LHCN-M2 (cell line): ENCODE measurements at regions not wholly inside any gene's neighbourhood (a gene's known extent, or its start where the extent isn't known, plus 50 kb on each side); places are given as distances from the start of the nearest gene placed in this dataset.
"Not testable (repeated sequence)": the region's sequence is repeated elsewhere in the genome, so short reads cannot be mapped to it uniquely, and the experiment has no call there.

ENCODE experiments used
- DNase-seq: peaks from one replicate; pipeline ENCODE4 v3.0.0-alpha.2; 2012; ENCODE audit warnings: low read depth

DNA sequence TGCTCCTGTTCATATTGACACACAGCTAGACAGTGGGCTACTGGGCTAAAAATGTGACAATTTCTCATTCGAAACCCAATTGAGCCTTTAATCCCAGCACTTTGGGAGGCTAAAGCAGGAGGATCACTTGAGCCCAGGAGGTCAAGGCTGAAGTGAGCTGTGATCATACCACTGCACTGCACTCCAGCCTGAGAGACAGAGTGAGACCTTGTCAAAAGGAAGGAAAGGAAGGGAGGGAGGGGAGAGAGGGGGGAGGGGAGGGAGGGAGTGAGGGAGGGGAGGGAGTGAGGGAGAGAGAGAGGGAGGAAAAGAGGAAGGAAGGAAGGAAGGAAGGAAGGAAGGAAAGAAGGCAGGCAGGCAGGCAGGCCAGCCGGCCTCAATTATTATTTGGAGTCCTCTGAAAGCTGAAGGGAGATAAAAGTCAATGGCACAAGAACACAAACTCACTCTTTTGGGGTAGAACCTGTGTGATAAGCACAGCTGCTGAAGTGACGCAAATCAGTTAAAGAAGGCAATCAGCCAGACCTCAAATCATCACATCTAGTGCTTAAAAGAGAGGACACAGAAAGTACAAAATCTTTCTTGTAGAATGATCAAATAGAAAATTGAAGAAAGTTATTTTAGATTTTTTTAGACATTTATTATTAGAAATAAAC lies 98.1 kb downstream of the CCDC71L start:
- DNase-seq: no peak

DNA sequence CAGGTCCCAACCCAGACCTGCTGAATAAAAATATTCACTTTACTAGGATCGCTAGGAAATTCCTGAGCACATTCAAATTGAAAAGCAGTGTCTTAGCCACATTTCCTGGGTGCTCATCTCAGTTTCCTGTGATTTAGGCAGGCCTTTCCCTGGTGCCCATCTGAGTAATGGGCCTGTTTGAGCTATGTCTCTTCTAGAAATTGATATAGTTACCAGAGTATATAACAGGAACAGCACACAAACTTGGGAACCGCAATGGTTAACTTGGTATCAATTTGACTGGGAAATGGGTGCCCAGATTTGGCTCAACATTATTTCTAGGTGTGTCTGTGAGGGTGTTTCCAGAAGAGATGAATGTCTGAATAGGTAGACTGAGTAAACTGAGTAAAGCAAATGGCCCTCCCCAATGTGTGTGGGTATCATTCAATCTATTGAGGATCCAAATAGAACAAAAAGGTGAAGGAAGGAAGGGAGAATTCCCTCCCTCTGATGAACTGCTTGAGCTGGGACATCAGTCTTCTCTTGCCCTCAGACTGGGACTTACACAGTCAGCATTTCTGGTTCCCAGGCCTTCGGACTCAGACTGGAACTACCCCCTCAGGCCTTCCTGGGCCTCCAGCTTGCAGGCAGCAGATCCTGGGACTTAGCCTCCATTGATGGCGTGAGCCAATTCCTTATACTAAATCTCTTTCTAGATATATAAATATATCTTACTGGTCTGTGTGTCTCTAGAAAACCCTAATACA lies 99.1 kb downstream of the CCDC71L start:
- DNase-seq: no peak

DNA sequence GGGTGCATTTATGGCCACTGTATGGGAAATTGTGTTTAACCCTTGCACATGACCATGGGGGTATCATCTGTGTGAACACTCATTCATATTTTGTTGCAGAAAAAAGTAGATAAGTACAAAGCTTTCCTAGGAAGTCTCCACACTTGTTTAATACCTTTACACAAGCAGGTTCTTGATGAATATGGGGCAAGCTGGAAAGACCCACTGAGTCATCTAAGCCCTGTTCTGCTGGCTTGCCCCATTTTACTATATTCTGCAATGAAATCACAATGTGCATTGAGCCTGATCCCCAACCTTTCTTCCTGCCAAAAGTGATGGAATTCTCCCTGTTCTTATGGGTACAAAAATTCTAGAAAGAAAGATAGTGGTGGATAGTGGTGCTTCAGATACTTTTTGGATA lies 99.8 kb downstream of the CCDC71L start:
- DNase-seq: no peak

DNA sequence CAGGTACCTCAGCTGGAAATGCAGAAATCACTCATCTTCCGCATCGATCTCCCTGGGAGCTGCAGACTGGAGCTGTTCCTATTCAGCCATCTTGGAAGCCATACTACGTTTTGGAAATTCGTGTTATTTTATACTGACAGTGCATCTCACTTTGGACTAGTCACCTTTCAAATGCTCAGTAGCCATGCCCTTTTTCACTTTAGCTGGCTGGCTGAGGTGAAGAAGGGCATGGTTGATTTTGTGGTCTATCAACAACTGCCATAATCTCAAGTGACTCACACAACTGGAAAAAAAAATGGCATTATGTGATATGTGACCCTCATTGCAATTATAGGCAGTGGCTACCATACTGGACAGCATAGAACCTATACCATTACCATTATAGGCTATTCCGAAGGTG lies 100.5 kb downstream of the CCDC71L start:
- no peak for DNase-seq

DNA sequence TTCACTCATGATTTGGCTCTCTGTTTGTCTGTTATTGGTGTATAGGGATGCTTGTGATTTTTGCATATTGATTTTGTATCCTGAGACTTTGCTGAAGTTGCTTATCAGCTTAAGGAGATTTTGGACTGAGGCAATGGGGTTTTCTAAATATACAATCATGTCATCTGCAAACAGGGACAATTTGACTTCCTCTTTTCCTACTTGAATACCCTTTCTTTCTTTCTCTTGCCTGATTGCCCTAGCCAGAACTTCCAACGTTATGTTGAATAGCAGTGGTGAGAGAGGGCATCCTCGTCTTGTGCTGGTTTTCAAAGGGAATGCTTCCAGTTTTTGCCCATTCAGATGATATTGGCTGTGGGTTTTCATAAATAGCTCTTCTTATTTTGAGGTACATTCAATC lies 104.7 kb downstream of the CCDC71L start:
- DNase-seq: not testable (repeated sequence)

DNA sequence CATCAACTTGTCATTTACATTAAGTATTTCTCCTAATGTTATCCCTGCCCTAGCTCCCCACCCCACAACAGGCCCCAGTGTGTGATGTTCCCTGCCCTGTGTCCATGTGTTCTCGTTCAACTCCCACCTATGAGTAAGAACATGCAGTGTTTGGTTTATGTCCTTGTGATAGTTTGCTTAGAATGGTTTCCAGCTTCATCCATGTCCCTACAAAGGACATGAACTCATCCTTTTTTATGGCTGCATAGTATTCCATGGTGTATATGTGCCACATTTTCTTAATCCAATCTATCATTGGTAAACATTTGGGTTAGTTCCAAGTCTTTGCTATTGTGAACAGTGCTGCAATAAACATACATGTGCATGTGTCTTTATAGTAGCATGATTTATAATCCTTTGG lies 106.3 kb downstream of the CCDC71L start:
- not testable (repeated sequence) for DNase-seq

DNA sequence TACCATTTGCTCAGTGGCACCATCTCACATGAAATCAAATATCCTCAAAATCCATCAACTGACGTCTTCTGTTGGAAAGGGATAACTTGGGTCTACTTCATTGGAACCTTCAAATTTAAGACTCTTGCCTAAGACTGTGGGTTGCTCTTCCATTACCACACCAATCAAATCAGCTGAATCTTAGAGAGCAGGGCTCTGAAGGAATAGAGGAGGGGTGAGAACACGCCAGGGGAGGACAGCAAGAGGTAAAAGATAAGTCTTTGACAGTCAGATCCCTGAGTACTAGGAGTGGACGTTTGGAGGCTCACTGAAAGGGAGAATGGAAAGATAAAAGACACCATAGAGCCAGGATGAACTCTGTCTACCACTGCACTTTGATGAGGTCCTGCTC lies 107.5 kb downstream of the CCDC71L start:
- DNase-seq: no peak

DNA sequence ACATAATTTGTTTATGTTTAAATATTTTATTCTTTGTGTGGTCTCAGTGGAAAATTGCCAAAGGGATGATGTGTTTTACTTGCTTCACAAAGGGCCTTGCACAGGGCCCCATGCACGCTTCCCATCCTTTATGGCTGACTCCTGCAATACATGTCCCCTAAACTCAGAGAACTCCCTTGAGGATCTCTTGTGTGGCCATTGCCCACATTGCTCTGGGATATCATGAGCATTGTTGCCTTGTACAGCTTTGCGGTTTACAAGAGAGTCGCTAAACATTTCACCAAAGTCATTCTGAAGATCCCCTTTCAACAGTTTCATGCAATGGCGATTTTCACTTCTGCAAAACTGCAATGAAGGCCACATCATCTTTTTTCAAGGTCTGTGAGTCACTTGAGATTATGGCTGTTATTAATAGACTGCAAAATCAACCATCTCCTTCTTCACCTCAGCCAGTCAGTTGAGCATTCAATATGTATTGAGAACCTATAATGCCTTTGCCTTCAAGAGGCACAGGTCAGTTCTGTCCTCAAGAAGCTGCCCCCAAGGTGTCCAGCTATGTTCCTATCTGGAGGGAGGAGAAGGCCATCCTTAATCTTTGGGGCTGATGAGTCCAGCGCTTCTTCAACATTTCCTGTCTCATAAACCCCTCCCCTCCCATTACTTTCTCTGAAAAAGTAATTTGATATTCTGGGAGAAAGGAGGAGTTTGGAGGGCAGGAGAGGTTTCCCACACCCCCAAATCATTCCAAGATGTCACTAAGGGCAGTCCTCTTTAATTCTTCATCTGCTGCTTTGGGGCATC lies 108.1 kb downstream of the CCDC71L start:
- no peak for DNase-seq

DNA sequence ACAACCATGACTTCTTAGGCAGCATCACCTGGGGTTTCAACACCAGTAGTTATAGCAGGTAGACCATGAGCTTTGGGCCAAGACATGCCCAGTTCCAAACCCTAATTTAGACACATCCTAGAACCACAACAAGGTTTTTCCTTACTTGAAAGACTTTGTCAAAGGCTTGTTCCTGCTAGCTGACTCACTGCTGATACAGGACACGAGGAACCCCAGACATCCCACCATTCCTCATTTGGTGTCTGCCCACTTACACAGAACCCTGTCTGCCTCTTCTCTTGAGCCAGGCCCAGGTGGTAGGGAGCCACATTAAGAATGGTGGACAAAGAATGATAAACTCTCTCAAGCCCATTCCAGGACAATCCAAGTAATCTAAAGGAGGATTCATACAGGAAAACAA lies 109.0 kb downstream of the CCDC71L start:
- DNase-seq: no peak

DNA sequence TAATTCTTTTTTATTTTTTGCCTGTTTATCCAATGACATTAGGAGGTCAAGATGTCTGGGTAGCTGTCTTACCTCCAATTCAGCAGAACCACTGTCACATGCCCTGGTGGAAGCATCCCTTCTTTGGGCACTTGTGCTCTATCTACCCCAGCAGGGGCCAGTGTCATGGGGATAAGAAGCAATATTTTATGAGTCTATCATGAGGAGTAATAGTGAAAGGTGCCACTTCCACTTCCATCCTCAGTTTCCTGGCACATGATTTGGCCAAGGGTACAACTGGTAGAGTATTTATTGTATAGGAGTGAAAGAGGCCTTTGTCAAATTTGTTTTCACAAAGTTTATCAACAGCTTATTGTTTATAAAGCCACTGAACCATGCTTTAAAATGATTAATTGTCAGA lies 112.5 kb downstream of the CCDC71L start:
- DNase-seq: no peak

DNA sequence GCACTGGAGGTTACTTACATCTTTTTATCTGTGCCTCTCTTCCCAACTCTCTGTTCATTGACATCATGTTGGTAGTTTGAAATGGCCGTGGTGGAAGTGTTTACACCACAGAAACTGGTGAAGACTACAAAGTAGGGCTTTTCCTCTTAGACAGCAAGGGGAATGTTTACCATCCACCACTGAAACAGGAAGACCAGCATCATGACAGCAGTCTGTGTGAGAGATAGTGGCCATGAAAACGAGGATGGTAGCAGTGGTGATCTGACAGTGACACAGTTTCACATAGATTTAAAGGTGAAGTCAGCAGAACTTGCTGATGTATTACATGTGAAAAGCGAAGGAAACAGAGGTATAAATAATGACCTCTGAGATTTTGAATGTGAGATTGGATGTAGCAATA lies 115.7 kb downstream of the CCDC71L start:
- no peak for DNase-seq

DNA sequence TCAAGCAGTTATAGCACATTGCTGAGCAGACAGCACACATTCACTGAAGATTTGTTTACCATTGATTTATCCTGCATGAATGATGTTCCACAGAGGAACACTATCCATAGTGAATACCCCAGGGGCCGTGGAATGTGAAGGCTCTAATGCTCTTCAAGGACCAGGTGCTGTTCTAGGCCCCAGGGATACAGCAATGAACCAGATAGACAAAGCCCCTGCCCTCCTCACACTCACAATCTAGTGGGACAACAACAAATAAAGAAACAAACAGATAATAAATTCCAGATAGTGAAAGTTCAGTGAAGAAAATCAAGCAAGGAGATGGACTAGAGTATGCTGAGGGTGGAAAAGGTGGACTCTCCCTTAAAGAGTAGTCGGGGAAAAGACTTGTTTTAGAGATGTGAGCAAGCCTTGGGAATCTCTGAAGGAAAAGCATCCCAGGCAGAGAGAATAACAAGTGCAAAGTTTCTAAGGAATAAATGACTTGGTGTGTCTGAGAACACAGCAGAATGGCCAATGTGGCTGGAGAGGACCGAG lies 117.7 kb downstream of the CCDC71L start:
- DNase-seq: no peak

DNA sequence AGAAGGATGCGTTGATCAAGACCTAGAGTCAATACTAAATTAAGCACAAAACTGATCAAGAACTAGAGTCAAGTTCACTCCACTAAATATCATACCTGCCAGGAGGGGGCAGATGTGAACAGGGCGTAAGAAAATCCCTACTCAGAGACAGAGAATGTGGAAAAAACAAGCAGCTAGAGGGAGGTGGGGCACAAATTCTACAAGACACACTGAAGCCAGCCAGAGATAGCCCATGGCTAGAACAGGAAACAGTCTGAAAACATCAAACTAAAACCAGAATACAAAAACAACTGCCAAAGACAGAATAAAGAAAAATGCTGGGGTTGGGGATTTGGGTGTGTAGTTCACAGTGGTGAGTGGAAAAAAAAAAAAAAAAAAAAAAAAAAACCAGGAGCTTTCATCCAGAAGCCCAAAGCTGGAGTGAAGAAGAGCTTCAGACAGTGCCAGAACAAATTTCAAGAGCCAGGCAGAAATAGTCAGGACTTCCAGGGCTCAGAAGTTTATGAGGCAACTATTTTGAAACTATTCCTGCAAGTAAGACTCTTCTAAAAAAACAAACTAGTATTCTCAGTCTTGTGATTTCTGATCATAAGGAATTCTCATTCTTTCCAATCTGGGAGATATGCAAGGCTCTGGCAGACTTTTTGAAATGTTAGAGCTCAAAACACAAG lies 118.3 kb downstream of the CCDC71L start:
- peak; percentile 84 for DNase-seq

DNA sequence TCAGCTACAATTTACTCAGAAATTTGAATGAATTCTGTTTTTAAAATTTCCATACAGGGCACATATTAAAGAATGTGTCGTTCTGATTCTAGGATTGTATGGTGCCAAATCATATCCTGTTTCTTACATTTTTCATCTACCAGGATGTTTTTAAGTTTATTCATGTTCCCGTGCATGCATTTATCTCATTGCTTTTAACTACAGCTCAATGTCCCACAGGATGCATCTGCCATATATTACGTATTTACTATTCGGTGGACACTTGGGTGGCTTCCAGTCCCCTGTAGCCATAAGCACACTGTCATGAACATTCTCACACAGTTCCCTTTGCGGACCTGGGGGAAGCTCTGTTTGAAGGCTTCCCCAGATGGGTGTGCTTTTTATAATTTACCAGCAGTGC lies 122.3 kb downstream of the CCDC71L start:
- no peak for DNase-seq

DNA sequence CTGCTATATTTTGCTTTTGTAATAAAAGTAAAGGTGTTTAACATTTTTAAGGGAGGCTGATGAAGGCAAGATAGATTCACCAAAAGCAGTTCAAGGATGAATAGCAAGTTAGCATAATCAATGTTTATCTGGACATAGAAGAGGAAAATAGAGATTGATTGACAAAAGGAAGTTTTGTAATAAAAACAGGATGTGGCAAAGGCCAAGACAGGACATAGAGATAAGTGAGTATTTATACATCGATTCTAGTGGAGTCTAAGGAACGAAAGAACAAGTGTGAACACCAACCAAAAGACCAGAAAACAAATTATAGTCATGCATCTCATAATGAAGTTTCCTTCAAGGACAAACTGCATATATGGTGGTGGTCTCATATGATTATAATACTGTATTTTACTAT lies 123.8 kb downstream of the CCDC71L start:
- no peak for DNase-seq

DNA sequence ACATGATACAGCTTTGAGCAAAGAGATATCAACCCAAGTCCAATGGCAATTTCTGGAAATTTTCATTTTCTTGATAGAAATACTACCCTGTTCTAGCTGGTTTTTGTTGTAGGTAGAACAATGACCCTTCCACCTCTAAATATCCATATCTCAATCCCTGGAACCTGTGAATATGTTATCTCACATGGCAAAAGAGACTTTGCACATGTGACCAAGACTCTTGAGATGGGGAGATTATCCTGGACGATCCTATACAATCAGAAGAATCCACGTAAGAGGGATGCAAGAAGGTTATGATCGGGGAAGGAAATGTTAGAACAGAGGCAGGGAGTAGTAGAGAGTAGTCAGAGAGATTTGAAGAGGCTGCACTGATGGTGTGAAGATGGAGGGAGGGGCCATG lies 124.9 kb downstream of the CCDC71L start:
- no peak for DNase-seq

DNA sequence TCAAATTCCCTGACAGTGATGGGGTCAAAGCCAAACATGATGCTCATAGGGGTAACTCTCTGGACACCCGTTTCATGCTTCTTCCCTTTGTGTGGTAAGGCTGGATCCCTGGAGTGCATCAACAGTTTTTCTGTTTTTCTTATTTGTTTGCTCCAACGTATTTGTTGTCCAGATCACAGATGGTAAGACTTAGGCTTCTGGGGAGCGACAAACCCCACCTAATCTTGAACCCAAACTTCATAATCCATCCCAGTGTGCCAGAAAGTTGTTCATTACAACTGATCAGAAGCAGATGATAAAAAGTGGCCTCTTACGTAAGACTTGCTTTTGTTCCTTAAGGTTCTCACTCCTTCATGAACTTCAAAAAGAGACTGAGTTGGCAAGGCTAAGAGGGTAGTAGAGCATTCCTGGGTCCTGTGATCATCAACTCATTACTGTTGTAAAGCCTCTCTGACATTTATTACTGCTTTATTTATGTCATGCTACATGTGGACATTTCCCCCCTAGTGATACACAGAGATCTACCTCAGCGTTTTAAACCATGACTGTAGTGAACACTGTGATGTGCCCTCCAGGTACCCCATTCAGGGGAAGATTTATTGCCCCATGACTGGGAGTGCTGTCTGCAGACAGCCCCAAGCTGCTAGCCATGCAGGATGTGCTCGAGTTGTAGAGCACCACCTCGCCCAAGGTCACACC lies 125.6 kb downstream of the CCDC71L start:
- DNase-seq: no peak

DNA sequence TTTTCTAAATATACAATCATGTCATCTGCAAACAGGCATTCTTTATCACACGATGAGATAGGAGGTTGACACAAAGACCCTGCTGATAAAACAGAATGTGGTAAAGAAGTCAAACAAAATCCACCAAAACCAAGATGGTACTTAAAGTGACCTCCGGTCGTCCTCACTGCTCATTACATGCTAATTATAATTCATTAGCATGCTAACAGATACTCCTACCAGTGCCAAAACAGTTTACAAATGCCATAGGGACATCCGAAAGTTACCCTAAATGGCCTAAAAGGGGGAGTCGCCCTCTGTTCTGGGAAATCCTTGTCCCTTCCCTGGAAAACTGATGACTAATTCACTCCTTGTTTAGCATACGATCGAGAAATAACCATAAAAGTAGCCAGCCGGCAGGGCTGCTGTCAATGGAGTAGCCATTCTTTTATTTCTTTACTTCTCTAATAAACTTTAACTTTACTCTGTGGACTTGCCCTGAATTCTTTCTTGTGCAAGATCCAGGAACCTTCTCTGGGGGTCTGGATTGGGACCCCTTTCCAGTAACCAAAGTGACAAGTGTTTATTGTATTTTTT lies 126.6 kb downstream of the CCDC71L start:
- no peak for DNase-seq

DNA sequence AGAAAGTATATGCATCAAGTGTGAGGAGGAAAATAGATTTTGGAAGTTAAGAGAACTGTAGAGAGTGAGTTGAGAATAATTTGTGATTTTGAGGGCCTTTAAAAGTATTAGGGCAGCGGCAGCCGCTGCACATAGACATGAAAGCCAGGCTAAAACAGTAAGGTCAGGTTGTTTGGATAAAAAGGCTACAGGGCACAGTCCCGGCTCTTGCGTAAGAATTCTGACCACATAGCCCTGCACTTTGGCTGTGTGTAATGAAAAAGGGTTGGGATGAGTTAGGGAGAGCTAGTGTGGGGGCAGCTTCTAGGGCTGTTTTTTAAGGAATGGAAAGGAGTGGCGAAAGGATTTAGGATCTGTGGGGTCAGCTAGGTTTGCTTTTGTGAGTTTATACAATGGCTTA lies 130.8 kb downstream of the CCDC71L start:
- DNase-seq: not testable (repeated sequence)

DNA sequence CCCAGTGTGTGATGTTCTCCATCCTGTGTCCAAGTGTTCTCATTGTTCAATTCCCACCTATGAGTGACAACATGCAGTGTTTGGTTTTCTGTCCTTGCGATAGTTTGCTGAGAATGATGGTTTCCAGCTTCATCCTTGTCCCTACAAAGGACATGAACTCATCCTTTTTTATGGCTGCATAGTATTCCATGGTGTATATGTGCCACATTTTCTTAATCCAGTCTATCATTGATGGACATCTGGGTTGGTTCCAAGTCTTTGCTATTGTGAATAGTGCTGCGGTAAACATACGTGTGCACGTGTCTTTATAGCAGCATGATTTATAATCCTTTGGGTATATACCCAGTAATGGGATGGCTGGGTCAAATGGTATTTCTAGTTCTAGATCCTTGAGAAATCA lies 134.3 kb downstream of the CCDC71L start:
- not testable (repeated sequence) for DNase-seq

DNA sequence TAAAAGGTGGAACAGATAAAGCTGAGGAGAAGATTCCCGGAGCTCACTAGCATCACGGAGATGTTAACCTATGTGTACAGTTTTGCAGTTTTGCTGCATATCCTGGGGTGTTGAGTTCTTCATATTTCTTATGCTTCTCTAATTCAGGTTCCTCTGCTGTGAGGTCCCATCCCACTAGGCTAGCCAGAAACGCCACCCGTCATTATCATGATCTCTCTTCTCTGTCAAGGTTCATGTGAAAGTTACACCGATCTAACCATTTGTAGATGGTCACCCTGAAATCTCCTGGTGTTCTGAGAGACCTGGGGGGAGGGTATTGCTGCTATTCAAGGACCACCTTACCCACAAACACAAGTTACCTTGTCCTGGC lies 136.3 kb downstream of the CCDC71L start:
- DNase-seq: no peak
